ENCODE measurements at regions not wholly inside any gene's neighbourhood (a gene's known extent, or its start where the extent isn't known, plus 50 kb on each side); places are given as distances from the start of the nearest gene placed in this dataset.

- Histone ChIP-seq H3K4ac (ENCODE audit: low read depth, low read length) (no peak overlapping the region), H3K79me1 (ENCODE audit: low read depth in 1 of 2, low read length in 2 of 2) (no peaks in the 10 kb centered on the region), H3K9me1 (ENCODE audit: insufficient read depth, low read length) (no peaks in the 10 kb centered on the region), H2BK20ac (ENCODE audit: low read depth, low read length) (no peak overlapping the region), H2AFZ (replicated peaks; ENCODE audit: low read length, poor library complexity) (no peak overlapping the region), H3K27ac (ENCODE audit: insufficient read depth, low read length) (no peak overlapping the region), H3K4me1 (ENCODE audit: control insufficient read depth, insufficient read depth, low read length) (peaks cover 2% of the 10 kb centered on the region; the same call in 1 of the 2 replicates), H3K4me3 (ENCODE audit: insufficient read depth, low read depth, low read length) (no peak overlapping the region), H3K23ac (ENCODE audit: low read depth, low read length) (no peak overlapping the region), H3K56ac (ENCODE audit: extremely low read depth, insufficient read depth, low read length) (no peak overlapping the region), H3K9me3 (ENCODE audit: control insufficient read depth, insufficient read depth, low read length) (no peaks in the 10 kb centered on the region), H2BK5ac (ENCODE audit: low read depth, low read length, poor library complexity, severe bottlenecking) (no peak overlapping the region), H4K20me1 (ENCODE audit: insufficient read depth, low read length) (no peaks in the 10 kb centered on the region), H4K8ac (ENCODE audit: low read depth in 2 of 2, low read length in 2 of 2) (no peak overlapping the region), H3K36me3 (ENCODE audit: control insufficient read depth, insufficient read depth, low read length) (no peaks in the 10 kb centered on the region), H3K9ac (ENCODE audit: low read depth, low read length) (no peak overlapping the region), H3K18ac (ENCODE audit: low read depth, low read length) (no peak overlapping the region), H3K14ac (replicated peaks; ENCODE audit: low read depth, low read length) (no peak overlapping the region), H2BK15ac (ENCODE audit: low read depth, low read length) (no peak overlapping the region), H4K91ac (ENCODE audit: insufficient read depth, low read depth, low read length) (no peak overlapping the region), H2BK120ac (ENCODE audit: low read depth, low read length) (no peak overlapping the region), H2AK5ac (ENCODE audit: low read depth, low read length) (no peak overlapping the region), H2AK9ac (replicated peaks; ENCODE audit: low read depth, low read length, poor library complexity) (no peak overlapping the region), H3K27me3 (ENCODE audit: control insufficient read depth, insufficient read depth, low read length) (no peaks in the 10 kb centered on the region), H3K4me2 (ENCODE audit: low read depth, low read length) (no peak overlapping the region), H4K5ac (ENCODE audit: low read depth, low read length) (no peak overlapping the region)
- BruUV-seq (replicated peaks), result no TSS peak
- dilution Hi-C loops (cut with HindIII; ENCODE audit: low sequenced_read_pairs, unreplicated experiment), result no loop called here
- WGBS, 2 experiments (ENCODE audit: extremely low coverage in 2 of 2, insufficient read length in 1 of 2), result no CpG with 5 or more reads among the region's 2 CpGs
- DNase-seq (no peak), ATAC-seq (ENCODE audit: low read depth) (no peak)
- CTCF ChIA-PET, result no interaction called here
- POLR2A ChIA-PET (ENCODE audit: unreplicated experiment), result no interaction called here
- intact Hi-C loops (cut with micrococcal nuclease), result no loop called here
- in situ Hi-C loops (cut with MboI; ENCODE audit: low sequenced_read_pairs), result no loop called here
- TF ChIP-seq FOS (IDR thresholded peaks at IDR 0.05; ENCODE audit: low read depth, low read length), result no peak
Measured at GRCh38 chr5:106136061-106136460, 1534.7 kb downstream of the EFNA5 start.

Measured in IMR-90 (cell line).